Body of pancreas (tissue), 4 donors: ENCODE measurements at regions not wholly inside any gene's neighbourhood (a gene's known extent, or its start where the extent isn't known, plus 50 kb on each side); places are given as distances from the start of the nearest gene placed in this dataset.

Source experiments
- ATAC-seq: fragments of 150-250 bp; one replicate; pipeline ENCODE4 v1.9.1; 2016
- DNase-seq, 4 donors: peaks; one replicate each; pipeline ENCODE4 v3.0.0-alpha.2; 2019
- H3K27ac ChIP-seq, 4 donors: fragments of 200-600 bp; sonication (generic); 1 replicate in 3 of 4; 2 replicates in 1 of 4; pipeline versions ENCODE4 v1.5.1 to v1.6.1; 2016 to 2019; ENCODE audit warnings: mild to moderate bottlenecking in 1 of 4, mixed read lengths in 1 of 4, moderate library complexity in 1 of 4
- H3K27me3 ChIP-seq, 2 donors: fragments of 200-600 bp; sonication (generic); one replicate each; pipeline ENCODE4 v1.6.0; 2016; ENCODE audit warnings: mild to moderate bottlenecking in 1 of 2
- H3K36me3 ChIP-seq, 2 donors: fragments of 200-600 bp; sonication (generic); replicated peaks in 1 of 2; 2 replicates each; pipeline ENCODE4 v1.5.1; 2016; ENCODE audit warnings: low read depth in 2 of 2; ENCODE audit not compliant: insufficient read depth in 1 of 2
- H3K4me1 ChIP-seq: fragments of 200-600 bp; sonication (generic); one replicate; pipeline ENCODE4 v1.6.0; 2016
- H3K4me3 ChIP-seq, 2 donors: fragments of 200-600 bp; sonication (generic); 1 replicate in 1 of 2; 2 replicates in 1 of 2; pipeline ENCODE4 v1.5.1; 2016 to 2019
- H3K9me3 ChIP-seq, 3 donors: fragments of 200-600 bp; sonication (generic); 1 replicate in 2 of 3; 2 replicates in 1 of 3; pipeline ENCODE4 v1.5.1; 2016
- POLR2A ChIP-seq, 3 donors: fragments of 450-650 bp; IDR thresholded peaks; one replicate each; pipeline ENCODE4 v1.6.1; 2016; ENCODE audit warnings: antibody characterized with exemption in 3 of 3, mild to moderate bottlenecking in 2 of 3
- WGBS, 2 donors: methylation state at CpG; one replicate each; pipeline ENCODE4 v1.1.5; 2017; 5-methylcytosine and 5-hydroxymethylcytosine counted together
- intact Hi-C: fragments of 100-400 bp; cut with DNase I; formaldehyde crosslinking; loops from one replicate; pipeline ENCODE4 v1.15.1; 2023
- TF ChIP-seq, protein P1 (sequence below), 7 experiments: fragments of 450-650 bp in 4 of 7; fragments of 200-600 bp in 3 of 7; sonication (generic) in 3 of 7; IDR thresholded peaks; one replicate each; pipeline ENCODE4 v1.5.1; 2016 to 2019; ENCODE audit warnings: antibody characterized with exemption in 7 of 7

DNA sequence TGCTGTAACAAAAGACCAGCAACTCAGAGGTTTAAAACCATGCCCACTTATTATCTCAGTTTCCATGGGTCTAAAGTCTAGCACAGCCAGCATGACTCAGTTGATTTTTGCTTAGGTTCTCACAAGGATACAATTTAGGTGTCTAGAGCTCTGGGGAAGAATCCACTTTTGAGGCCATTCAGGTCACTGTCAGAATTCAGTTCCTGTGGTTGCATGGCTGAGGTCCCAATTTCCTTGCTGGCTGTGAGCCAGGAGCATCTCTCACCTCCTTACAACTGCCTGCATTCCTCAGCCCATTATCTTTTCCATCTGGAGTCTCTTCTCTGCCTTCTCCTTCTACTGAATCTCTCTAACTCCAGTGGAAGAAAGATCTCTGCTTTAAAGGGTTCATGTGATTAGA lies 240.5 kb upstream of the CFAP20DC start:
- Histone ChIP-seq H3K9me3 (no peaks in the 10 kb centered on the region), H3K27ac (no peak overlapping the region), H3K27me3 (no peaks in the 10 kb centered on the region), H3K4me1 (peaks cover 7% of the 10 kb centered on the region), H3K36me3 (no peaks in the 10 kb centered on the region), H3K4me3 (no peak overlapping the region)
- intact Hi-C loops, result no loop called here
- ATAC-seq, result no peak
- no peak for TF ChIP-seq POLR2A (IDR thresholded peaks at IDR 0.05)
- TF ChIP-seq, protein P1, sequence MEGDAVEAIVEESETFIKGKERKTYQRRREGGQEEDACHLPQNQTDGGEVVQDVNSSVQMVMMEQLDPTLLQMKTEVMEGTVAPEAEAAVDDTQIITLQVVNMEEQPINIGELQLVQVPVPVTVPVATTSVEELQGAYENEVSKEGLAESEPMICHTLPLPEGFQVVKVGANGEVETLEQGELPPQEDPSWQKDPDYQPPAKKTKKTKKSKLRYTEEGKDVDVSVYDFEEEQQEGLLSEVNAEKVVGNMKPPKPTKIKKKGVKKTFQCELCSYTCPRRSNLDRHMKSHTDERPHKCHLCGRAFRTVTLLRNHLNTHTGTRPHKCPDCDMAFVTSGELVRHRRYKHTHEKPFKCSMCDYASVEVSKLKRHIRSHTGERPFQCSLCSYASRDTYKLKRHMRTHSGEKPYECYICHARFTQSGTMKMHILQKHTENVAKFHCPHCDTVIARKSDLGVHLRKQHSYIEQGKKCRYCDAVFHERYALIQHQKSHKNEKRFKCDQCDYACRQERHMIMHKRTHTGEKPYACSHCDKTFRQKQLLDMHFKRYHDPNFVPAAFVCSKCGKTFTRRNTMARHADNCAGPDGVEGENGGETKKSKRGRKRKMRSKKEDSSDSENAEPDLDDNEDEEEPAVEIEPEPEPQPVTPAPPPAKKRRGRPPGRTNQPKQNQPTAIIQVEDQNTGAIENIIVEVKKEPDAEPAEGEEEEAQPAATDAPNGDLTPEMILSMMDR (IDR thresholded peaks at IDR 0.05), result no peak
- no peak for DNase-seq

- no peaks in the 10 kb centered on the region for H3K27me3 ChIP-seq
- H3K9me3 ChIP-seq, result no peaks in the 10 kb centered on the region
- no peaks in the 10 kb centered on the region for H3K36me3 ChIP-seq
- intact Hi-C loops, result no loop called here
- no peak for TF ChIP-seq POLR2A (IDR thresholded peaks at IDR 0.05)
- TF ChIP-seq, protein P1 (IDR thresholded peaks at IDR 0.05), result no peak
- H3K27ac ChIP-seq, result no peak overlapping the region
- no peak for DNase-seq
- H3K4me1 ChIP-seq, result peaks cover 7% of the 10 kb centered on the region
- whole genome bisulfite sequencing, 2 donors, result 72 to 92% methylated on average over 1 of the region's 1 CpG
- no peak overlapping the region for H3K4me3 ChIP-seq
- no peak for ATAC-seq
These were observed 240.0 kb upstream of the CFAP20DC start for GRCh38 chr3:59289831-59290230.

- no peak for ATAC-seq
- Histone ChIP-seq H3K36me3 (no peaks in the 10 kb centered on the region), H3K9me3 (no peaks in the 10 kb centered on the region), H3K27ac (no peak overlapping the region), H3K27me3 (no peaks in the 10 kb centered on the region), H3K4me3 (no peak overlapping the region), H3K4me1 (peaks cover 7% of the 10 kb centered on the region)
- DNase-seq, result no peak
- WGBS, 2 donors, result 56 to 57% methylated on average over 3 of the region's 3 CpGs
- no peak for TF ChIP-seq POLR2A (IDR thresholded peaks at IDR 0.05)
- TF ChIP-seq, protein P1 (IDR thresholded peaks at IDR 0.05), result no peak
- intact Hi-C loops, result no loop called here
These were observed 239.1 kb upstream of the CFAP20DC start for GRCh38 chr3:59288951-59289350.

- WGBS, 2 donors, result 79 to 84% methylated on average over 2 of the region's 2 CpGs
- H3K27ac ChIP-seq, result no peak overlapping the region
- intact Hi-C loops, result no loop called here
- H3K27me3 ChIP-seq, result no peaks in the 10 kb centered on the region
- no peaks in the 10 kb centered on the region for H3K36me3 ChIP-seq
- H3K4me1 ChIP-seq, result peaks cover 7% of the 10 kb centered on the region
- no peaks in the 10 kb centered on the region for H3K9me3 ChIP-seq
- TF ChIP-seq, protein P1 (IDR thresholded peaks at IDR 0.05), result no peak
- no peak for TF ChIP-seq POLR2A (IDR thresholded peaks at IDR 0.05)
- ATAC-seq, result peak; percentile 81
- H3K4me3 ChIP-seq, result no peak overlapping the region
- peak; percentile 81 to 90 (median 87) for DNase-seq
These were observed 237.1 kb upstream of the CFAP20DC start for GRCh38 chr3:59286791-59287531.

DNA sequence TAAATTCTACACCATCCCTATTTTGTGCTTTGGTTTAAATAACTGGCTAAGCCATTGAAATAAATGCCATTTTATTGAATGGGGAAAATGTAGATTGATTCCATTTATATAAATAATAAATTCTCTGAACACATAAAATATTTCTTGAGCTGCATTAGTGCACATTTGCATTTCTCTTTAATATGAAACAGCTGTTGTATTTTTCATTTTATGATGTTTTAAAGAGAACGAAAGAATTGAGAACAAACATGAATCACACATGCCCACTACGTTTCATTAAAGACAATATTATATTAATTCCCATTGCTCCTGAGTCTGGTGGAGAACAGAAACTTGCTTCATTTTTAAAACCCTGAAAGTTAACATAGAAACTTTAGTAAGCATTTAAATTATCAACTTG lies 235.7 kb upstream of the CFAP20DC start:
- Histone ChIP-seq H3K27ac (no peak overlapping the region), H3K36me3 (no peaks in the 10 kb centered on the region), H3K4me1 (peaks cover 7% of the 10 kb centered on the region), H3K4me3 (no peak overlapping the region), H3K27me3 (no peaks in the 10 kb centered on the region), H3K9me3 (no peaks in the 10 kb centered on the region)
- intact Hi-C loops, result no loop called here
- TF ChIP-seq, protein P1 (IDR thresholded peaks at IDR 0.05), result no peak
- no peak for TF ChIP-seq POLR2A (IDR thresholded peaks at IDR 0.05)
- WGBS, 2 donors, result 87 to 91% methylated on average over 2 of the region's 2 CpGs
- ATAC-seq (no peak), DNase-seq (no peak)
